ENCODE measurements at regions not wholly inside any gene's neighbourhood (a gene's known extent, or its start where the extent isn't known, plus 50 kb on each side); places are given as distances from the start of the nearest gene placed in this dataset.
"Not testable (repeated sequence)": the region's sequence is repeated elsewhere in the genome, so short reads cannot be mapped to it uniquely, and the experiment has no call there.

DNA sequence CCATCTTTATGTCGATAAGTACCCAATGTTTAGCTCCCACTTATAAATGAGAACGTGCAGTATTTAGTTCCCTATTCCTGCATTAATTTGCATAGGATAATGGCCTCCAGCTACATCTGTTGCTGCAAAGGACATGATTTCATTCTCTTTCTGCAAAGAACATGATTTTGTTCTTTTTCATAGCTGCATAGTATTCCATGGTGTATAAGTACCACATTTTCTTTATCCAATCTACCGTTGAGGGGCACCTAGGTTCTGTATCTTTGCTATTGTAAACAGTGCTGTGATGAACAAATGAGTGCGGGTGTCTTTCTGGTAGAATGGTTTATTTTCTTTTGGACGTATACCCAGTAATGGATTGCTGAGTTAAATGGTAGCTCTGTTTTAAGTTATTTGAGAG is 63.0 kb downstream of the HLX start:
- DNase-seq (ENCODE audit: low read depth in 2 of 2) = no peak

DNA sequence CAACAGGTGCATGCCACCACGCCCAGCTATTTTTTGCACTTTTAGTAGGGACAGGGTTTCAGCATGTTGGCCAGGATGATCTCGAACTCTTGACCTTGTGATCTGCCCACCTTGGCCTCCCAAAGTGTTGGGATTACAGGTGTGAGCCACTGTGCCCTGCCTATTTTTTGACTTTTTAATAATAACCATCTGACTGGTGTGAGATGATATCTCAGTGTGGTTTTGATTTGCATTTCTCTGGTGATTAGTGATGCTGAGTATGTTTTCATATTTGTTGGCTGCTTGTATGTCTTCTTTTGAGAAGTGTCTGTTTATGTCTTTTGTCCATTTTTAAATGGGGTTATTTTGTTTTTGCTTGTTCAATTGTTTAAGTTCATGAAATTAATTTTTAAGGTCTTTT is 63.7 kb downstream of the HLX start:
- not testable (repeated sequence) for DNase-seq (ENCODE audit: low read depth in 2 of 2)

DNA sequence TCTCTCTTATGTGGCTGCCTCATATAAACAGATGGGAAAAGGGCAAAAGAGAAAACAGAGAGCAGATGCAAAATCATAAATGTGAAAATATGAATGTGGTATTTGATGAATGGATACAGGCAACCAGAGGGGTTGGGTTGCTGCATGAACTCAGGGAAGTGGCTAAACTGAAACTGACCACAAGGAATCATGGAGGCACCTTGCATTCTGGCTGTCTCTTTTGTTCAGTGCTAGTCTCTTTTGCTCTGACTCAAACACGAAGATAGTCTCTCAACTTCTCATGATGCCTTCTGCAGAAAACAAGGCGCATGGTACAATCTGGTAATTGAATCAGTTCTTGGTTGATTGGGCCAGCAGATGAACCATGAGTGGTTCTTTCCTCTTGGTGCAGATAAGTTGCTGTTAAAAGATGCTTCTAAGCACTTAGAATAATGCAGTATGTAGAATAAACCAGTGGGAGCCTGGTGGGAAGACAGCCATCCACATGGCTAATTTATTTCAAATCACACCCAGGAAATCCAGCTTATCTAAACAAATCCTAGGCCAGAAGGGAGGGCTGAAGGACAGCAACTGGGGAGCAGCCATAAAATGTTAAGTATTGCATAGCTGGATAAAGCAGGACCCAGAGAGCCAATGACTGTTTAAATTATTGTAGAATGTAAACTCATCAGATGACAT is 64.2 kb downstream of the HLX start:
- DNase-seq (ENCODE audit: low read depth in 2 of 2) = no peak

DNA sequence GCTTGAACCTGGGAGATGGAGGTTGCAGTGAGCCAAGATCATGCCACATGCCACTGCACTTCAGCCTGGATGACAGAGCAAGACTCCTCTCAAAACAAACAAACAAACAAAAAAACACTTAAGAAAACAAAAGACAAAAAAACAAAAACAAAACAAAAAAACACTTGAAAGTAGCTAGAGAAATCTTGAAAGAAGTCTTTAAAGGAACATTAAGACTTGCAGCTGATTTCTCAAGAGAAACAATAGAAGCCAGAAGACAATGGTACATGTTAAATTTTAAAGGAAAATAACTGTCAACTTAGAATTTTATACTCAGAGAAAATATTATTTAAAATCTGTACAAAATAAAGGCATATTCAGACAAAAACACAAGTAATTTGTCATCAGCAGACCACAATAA is 71.3 kb downstream of the HLX start:
- DNase-seq (ENCODE audit: low read depth in 2 of 2) = no peak

DNA sequence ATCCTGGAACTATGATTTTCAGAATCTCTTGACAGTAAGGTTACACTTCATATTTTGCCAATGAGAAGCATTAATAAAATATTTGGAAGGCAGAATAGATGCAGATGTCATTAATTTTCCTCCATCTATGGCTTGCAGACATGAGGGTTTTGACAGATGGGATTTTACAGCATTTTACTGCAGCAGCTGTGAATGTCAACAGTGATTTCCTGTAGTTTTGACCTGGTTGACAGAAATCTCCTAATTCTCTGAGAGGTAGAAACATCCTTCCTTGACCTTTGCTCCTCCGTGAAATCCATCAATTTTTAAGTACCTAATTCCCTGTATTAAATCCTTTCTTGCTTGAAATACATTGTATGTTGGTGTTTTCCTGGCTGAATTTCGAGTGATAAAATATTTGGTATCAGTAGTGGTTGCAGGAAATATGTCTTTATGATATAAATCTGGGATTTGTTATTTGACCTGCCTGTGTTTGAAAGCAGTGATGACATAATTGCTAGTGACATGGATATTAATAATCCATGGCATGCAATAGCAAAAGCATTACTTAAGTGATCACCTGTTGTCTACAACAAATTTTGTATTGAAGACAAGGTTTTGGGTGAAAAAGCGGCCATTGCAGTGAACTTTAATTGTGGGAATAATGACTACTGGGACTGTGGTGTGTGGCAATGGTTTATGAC is 73.9 kb downstream of the HLX start:
- DNase-seq (ENCODE audit: low read depth in 2 of 2) = no peak

DNA sequence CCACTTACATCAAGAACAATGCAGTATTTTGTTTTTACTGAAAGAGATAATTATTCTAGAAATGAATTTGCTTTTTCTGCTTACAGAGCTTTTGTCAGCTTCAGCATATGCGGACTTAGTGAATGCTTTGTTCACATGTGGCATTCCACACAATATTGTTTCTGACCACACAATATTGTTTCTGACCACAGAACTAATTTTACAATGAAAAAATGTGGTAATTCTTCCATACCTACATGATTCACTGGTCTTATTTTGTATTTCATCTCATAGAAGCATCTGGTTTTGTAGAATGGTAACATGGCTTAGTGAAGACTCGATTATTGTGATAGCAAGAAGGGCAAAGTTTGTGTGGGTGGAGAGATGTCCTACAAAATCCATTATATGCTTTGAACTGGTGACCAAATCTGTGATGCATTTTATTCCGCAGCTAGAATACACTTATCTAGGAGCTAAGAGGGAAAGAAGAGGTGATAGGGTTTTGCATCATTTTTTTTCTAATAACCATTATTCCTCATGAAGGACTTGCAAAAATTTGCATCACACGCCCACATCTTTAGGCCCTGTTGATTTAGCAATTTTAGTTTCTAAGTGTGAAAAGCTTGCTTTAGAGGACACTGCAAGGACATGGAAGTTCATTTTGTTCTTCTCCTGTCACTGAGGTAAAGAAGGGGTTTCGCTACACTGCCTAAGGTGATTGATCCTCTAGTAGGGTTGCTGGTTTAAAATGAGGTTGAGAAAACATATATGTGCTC is 75.3 kb downstream of the HLX start:
- no peak for DNase-seq (ENCODE audit: low read depth in 2 of 2)

DNA sequence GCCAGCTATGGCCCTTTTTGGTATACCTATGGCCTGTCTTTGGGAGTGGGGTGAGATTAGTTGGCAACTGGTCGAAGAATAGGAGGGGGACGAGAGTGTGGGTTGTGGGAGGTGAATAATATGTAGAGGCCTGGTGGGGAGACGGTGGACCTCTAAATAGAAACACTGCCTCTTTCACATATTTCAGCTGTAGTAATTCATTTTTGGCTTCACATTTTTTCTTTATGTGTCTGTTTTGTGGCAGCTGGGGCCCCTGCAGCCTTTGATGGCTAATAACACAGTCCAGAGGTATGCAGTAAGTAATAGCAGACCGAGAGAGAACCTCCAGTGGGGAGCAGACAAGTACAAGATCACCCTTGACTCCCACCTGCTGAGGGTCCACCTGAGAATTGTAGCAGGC is 75.9 kb downstream of the HLX start:
- DNase-seq (ENCODE audit: low read depth in 2 of 2) = no peak

DNA sequence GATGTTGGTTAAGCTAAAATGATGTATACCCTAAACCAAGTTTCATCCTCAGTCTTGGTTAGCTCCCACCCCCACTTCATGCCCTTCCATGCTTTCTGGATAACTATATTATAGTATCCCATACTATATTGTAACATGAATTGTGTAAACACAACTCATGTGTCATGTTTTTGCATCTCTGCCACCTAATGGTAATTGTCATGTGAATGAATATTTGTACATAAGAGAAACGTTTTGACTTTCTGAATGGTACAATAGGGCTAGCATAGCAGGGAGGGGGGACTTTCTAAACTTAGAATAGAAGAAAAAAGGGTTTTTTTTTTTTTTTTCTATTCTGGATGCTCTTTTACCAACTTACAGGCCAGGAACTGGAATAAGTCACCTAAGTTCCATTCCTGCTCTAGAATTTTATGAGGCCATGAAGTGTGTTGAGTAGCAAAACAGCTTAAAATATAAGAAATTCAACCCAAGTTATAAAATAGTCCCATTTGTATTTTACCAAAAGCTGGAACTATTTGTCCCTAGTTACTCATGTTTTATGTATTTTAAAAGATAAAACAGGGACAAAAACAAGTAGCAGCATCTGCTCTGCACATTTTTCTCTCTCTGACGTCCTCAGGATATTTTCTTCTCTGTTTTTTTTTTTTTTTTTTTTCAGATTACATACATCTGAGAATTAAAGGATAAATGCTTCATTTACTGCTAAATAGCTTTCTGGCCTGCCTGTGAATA is 77.4 kb downstream of the HLX start:
- DNase-seq (ENCODE audit: low read depth in 2 of 2) = no peak

DNA sequence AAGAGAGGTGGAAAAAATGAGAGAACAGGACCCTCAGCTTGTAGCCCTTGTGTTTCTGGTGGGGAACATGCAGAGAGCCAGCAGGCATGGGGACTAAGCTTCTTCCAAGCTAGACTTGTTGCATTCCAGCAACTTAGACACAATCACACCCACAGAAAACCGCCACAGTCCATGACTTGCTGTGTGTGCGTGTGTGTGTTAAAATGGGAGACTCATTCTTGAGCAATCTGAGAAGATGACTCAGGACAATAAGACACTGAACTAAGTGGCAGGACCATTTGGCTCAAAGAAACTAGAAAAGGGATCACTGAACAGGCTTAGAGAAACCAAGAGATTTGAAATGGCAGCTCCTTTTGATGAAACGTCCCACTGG is 78.0 kb downstream of the HLX start:
- no peak for DNase-seq (ENCODE audit: low read depth in 2 of 2)

DNA sequence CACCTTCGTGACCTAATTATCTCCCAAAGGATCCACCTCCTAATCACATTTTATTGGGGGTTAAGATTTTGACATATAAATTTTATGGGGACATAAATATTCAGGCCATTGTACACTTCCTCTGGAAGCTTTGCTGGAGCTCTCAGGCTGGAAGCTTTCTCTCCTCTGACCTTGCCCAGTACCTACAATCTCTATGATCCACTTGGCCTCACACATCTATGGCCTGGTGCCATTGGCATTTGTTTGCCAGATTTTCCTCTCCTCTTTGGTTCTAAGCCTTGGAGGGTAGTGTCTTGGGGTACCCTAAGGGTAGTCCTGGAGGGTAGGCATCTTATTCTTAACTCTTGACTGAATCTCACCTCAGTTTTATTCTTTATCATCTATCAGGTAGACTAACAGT is 79.0 kb downstream of the HLX start:
- no peak for DNase-seq (ENCODE audit: low read depth in 2 of 2)

DNA sequence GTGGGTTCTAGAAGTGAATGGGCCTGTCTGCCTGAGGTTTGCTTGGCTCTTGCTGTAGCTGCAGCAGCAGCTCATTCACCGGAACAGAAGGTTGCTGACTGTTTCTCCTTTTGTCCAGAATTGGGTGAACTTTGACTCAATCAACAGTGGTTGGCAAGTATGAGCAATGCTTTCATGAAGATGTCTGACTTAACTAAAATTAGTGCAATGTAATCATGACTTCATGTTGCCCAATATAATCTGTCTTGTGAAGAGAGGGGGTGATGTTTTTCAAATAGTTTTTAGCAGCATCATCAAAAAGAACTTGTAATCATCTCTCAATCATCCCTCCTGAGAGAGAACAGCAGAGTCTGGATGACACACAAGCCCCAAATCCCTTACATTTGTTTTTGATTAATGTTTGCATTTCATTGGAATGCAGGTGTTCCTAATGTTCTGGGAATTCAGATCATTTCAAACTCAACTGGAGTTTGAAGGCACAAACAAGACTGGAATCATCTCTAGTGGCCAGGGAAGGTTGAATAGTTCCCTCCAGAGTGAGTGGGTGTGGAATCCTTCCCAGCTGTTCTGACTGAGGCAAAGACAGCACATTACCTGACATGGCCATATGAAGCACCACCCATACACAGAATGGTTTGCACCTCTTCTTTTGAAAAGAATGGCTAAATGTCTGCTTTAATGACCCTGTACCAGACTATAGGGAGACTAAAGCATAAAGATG is 82.9 kb downstream of the HLX start:
- DNase-seq (ENCODE audit: low read depth in 2 of 2) = no peak

DNA sequence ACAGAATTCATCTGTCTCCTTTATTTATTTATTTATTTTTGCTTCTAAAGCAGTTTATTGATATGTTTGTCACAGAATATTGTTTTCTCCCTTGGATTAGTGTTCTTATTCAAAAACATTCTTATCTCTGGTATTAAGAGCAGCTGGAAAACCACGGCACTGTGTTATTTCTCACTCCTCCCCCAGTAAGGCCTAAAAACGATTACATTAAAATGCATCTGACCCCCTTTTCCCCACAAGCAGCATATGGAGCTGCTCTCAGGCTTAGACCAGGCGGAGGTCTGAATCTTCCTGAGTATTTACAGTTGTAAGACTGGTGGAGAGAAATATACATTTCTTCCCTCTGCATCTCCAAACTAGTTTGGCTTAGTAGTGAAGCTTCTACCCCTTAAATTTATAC is 86.8 kb downstream of the HLX start:
- no peak for DNase-seq (ENCODE audit: low read depth in 2 of 2)

DNA sequence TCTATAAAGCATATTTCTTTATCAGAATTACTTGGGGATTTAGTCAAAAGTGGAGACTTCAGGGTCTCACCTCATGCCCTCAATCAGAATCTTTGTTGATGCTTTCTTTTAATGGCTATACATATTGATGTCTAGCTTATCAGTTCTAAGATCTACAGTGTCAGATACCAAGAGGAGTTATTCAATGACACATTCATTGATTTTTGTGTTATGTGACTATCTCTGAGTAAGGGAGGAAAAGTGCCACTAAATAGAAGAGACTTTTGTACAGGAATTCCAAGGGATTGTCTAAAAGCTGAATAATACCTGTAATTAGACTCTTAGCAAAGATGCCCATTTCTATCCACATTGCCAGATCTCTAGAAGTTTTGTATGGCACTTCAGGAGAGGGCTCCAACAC is 87.2 kb downstream of the HLX start:
- no peak for DNase-seq (ENCODE audit: low read depth in 2 of 2)

DNA sequence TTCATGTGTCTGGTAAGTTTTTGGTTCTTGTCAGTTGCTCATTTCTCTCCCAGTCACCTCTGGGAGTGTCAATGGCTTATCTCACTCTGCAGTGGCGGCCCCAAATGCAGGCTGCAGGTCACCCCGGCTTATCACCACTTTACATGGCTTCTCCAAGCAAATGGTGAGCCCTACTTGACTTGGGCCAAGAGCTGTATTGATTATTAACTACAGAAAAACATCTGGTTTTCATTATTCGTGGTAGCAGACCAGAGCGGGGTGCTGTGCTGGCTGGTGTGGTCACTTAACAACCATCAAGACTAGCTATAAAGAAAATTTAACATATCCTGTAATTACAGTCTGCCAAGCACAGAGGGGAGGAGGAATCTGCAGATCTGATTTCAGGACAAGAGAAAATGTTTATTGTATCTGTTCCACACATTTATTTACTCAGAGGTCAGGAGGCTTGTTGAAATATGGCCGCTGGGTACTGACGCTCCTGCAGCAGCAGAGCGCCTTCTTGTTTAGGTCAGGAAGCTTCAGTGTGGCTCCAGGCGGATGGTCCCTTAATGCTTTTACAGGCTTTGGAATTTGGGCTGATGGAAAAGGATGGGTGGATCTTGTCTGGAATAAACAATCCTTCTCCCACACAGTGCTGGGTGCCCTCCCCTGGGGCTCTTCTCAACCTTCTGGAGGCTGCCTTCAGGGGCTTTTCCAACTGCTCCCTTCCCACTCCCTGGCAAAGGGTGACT is 87.8 kb downstream of the HLX start:
- no peak for DNase-seq (ENCODE audit: low read depth in 2 of 2)

DNA sequence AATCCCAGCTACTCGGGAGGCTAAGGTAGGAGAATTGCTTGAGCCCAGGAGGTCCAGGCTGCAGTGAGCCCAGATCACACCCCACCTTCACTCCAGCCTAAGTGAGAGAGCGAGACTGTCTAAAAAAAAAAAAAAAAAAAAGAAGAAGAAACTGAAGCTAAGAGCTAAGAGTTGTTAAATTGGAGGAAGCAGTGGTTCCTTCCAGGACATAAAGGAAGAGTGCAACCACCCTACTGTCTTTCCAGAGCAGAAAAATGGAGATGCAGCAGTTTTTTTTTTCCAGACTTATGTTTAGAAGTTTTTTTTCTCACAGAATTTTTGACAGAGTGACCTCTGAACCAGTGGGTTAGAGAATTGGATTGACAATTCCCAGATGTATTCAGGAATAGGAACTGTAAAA is 88.7 kb downstream of the HLX start:
- DNase-seq (ENCODE audit: low read depth in 2 of 2) = no peak

DNA sequence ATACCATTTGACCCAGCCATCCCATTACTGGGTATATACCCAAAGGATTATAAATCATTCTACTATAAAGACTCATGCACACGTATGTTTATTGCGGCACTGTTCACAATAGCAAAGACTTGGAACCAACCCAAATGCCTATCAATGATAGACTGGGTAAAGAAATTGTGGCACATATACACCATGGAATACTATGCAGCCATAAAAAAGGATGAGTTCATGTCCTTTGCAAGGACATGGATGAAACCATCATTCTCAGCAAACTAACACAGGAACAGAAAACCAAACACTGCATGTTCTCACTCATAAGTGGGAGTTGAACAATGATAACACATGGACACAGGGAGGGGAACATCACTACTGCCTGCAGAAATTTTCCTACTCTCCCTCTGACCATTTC is 90.0 kb downstream of the HLX start:
- not testable (repeated sequence) for DNase-seq (ENCODE audit: low read depth in 2 of 2)

DNA sequence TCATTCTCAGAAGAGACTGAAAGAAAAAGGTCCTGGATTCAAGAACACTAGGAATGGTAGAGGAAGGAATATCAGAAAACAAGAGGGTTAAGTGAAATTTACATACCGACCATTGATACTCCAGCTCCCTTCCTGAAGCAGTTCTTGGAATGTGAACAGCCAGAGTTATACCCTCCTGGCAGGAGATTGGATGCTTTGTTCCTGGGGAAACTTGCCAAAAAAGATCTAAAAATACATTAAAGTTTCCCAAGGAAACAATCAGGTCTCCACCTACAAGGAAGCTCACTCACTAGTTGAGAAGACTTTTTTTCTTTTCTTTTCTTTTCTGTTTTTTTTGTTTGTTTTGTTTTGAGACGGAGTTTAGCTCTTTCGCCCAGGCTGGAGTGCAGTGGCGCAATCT is 91.1 kb downstream of the HLX start:
- DNase-seq (ENCODE audit: low read depth in 2 of 2) = no peak

DNA sequence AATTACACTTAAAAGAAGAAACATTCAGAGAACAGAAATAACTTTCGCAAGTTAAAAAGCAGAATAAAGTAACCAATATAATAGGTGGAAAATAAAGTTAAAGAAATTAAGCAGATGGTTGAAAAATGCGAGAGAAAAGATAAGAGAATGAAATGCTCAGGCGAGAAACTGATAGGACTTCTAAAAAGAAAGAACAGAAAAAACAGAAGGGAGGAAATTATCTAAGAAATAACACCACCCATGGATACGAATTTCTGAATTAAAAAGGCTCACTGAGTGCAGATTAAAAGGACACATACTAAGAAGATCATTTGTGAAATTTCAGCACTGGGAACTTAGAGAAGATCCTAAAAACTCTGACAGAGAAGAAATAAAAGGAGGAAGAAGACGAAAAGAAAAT is 92.0 kb downstream of the HLX start:
- no peak for DNase-seq (ENCODE audit: low read depth in 2 of 2)

DNA sequence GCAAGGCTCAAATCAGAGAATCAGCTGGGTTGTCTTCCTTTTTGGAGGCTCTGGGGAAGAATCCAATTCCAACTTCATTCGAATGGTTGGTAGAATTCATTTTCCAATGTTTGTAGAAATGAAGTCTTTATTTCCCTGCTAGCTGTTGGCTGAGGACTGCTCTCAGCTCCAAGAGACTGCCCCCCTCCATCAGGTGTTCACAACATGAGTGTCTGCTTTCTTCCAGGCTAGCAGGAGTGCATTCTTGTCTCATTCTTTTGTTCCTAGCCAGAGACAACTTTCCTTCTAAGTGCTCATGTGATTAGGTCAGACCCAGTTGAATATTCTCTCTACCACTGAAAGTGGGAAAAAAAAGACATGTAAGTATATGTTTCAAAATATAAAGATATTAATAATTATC is 95.2 kb downstream of the HLX start:
- DNase-seq (ENCODE audit: low read depth in 2 of 2) = no peak

DNA sequence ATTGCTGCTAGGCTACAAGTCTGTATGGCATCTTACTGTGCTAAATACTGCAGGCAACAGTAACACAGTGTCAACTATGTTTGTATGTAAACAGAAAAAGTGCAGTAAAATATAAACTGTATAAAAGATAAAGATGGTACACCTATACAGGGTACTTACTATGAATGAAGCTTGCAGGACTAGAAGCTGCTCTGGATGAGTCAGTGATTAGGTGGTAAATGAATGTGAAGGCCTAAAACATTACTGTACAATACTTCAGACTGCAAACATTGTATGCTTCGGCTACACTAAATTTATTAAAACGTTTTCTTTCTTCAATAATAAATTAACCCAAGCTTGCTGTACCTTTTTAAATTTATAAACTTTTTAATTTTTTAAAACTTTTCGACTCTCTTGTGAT is 97.1 kb downstream of the HLX start:
- DNase-seq (ENCODE audit: low read depth in 2 of 2) = no peak

DNA sequence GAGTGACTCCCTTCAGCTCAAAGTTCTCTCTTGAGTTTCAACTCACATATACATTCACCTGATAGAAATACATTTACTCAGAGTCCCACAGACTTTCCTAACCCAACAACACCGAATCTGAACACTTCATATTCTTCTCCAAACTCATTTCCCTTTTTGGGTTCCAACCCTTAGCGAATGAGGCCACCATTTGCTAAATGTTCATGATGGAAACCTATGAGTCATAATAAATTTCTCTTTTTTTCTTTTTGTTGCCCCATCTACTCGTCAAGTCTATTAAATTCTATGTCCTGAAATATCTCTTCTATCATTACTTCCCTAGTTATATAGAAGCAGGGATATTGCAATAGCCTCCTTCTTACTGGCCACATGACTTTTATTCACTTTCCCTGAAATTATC is 100.1 kb downstream of the HLX start:
- no peak for DNase-seq (ENCODE audit: low read depth in 2 of 2)
